ACC112 (cell line): ENCODE measurements at regions not wholly inside any gene's neighbourhood (a gene's known extent, or its start where the extent isn't known, plus 50 kb on each side); places are given as distances from the start of the nearest gene placed in this dataset.
A peak's percentile ranks its signal among the peaks of the same experiment; 100 is the strongest.

Source experiments
- H2AFZ ChIP-seq: fragments of 200-600 bp; sonication (generic); one replicate; pipeline ENCODE4 v1.6.0; 2017; ENCODE audit warnings: antibody characterized with exemption, low read length; ENCODE audit not compliant: unreplicated experiment
- H3K27ac ChIP-seq: fragments of 200-600 bp; sonication (generic); 2 replicates; pipeline ENCODE4 v1.5.1; 2014; ENCODE audit warnings: low read depth, mild to moderate bottlenecking, antibody characterized with exemption, low read length, moderate library complexity
- H3K27me3 ChIP-seq: fragments of 200-600 bp; sonication (generic); 2 replicates; pipeline ENCODE4 v1.6.1; 2014; ENCODE audit warnings: mild to moderate bottlenecking, antibody characterized with exemption, low read length, moderate library complexity, mixed read lengths; ENCODE audit not compliant: insufficient read depth
- H3K36me3 ChIP-seq: fragments of 200-600 bp; sonication (generic); 2 replicates; pipeline ENCODE4 v1.6.1; 2016; ENCODE audit warnings: mild to moderate bottlenecking, antibody characterized with exemption, low read length, moderate library complexity, mixed read lengths; ENCODE audit not compliant: insufficient read depth
- H3K4me1 ChIP-seq: fragments of 200-600 bp; sonication (generic); one replicate; pipeline ENCODE4 v1.6.1; 2016; ENCODE audit warnings: low read length, mixed read lengths; ENCODE audit not compliant: insufficient read depth, unreplicated experiment, control insufficient read depth
- H3K4me3 ChIP-seq: fragments of 200-600 bp; sonication (generic); 2 replicates; pipeline ENCODE4 v1.5.1; 2014; ENCODE audit warnings: mild to moderate bottlenecking, low read depth, low read length
- H3K79me2 ChIP-seq: fragments of 200-600 bp; sonication (generic); one replicate; pipeline ENCODE4 v1.6.0; 2016; ENCODE audit warnings: low read length; ENCODE audit not compliant: control insufficient read depth, unreplicated experiment, insufficient read depth

GRCh38 chr7:15905251-15906040 lies 219.0 kb upstream of the MEOX2 start:
- Histone ChIP-seq H3K4me3 (no peak overlapping the region), H3K4me1 (no peaks in the 10 kb centered on the region), H2AFZ (no peak overlapping the region), H3K27me3 (no peaks in the 10 kb centered on the region), H3K36me3 (no peaks in the 10 kb centered on the region), H3K27ac (no peak overlapping the region), H3K79me2 (no peaks in the 10 kb centered on the region)

GRCh38 chr7:15891151-15891881 lies 204.8 kb upstream of the MEOX2 start:
- Histone ChIP-seq H3K36me3 (no peaks in the 10 kb centered on the region), H3K4me3 (no peak overlapping the region), H3K4me1 (peaks cover 8% of the 10 kb centered on the region), H3K79me2 (no peaks in the 10 kb centered on the region), H3K27me3 (no peaks in the 10 kb centered on the region), H3K27ac (no peak overlapping the region), H2AFZ (no peak overlapping the region)

- no peak overlapping the region for H2AFZ ChIP-seq
- no peaks in the 10 kb centered on the region for H3K79me2 ChIP-seq
- peaks cover 8% of the 10 kb centered on the region for H3K4me1 ChIP-seq
- H3K4me3 ChIP-seq = no peak overlapping the region
- H3K36me3 ChIP-seq = no peaks in the 10 kb centered on the region
- H3K27me3 ChIP-seq = no peaks in the 10 kb centered on the region
- H3K27ac ChIP-seq = no peak overlapping the region
These were observed 203.0 kb upstream of the MEOX2 start for GRCh38 chr7:15889507-15889906.

GRCh38 chr7:15888090-15888489 lies 201.6 kb upstream of the MEOX2 start:
- Histone ChIP-seq H3K27ac (no peak overlapping the region), H3K27me3 (no peaks in the 10 kb centered on the region), H2AFZ (no peak overlapping the region), H3K79me2 (no peaks in the 10 kb centered on the region), H3K4me1 (peaks cover 8% of the 10 kb centered on the region), H3K4me3 (no peak overlapping the region), H3K36me3 (no peaks in the 10 kb centered on the region)

- Histone ChIP-seq H3K79me2 (no peaks in the 10 kb centered on the region), H3K27me3 (no peaks in the 10 kb centered on the region), H3K27ac (no peak overlapping the region), H2AFZ (peak overlapping the region; percentile 10), H3K4me1 (peaks cover 5% of the 10 kb centered on the region), H3K36me3 (no peaks in the 10 kb centered on the region), H3K4me3 (no peak overlapping the region)
These were observed 200.1 kb upstream of the MEOX2 start for GRCh38 chr7:15886626-15887025.

GRCh38 chr7:15885678-15886077 lies 199.2 kb upstream of the MEOX2 start:
- no peaks in the 10 kb centered on the region for H3K79me2 ChIP-seq
- H3K36me3 ChIP-seq = no peaks in the 10 kb centered on the region
- H3K4me3 ChIP-seq = no peak overlapping the region
- no peaks in the 10 kb centered on the region for H3K4me1 ChIP-seq
- H3K27me3 ChIP-seq = no peaks in the 10 kb centered on the region
- H3K27ac ChIP-seq = no peak overlapping the region
- peak overlapping the region; percentile 1 for H2AFZ ChIP-seq

GRCh38 chr7:15874774-15875173 lies 188.3 kb upstream of the MEOX2 start:
- H3K36me3 ChIP-seq = no peaks in the 10 kb centered on the region
- no peak overlapping the region for H2AFZ ChIP-seq

GRCh38 chr7:15870347-15870746 lies 183.9 kb upstream of the MEOX2 start:
- Histone ChIP-seq H3K27ac (no peak overlapping the region), H3K79me2 (no peaks in the 10 kb centered on the region), H2AFZ (no peak overlapping the region), H3K4me3 (no peak overlapping the region), H3K36me3 (no peaks in the 10 kb centered on the region), H3K4me1 (no peaks in the 10 kb centered on the region), H3K27me3 (no peaks in the 10 kb centered on the region)

More at GRCh38 chr7:15874774-15875173, 188.3 kb upstream of the MEOX2 start:
- Histone ChIP-seq H3K4me1 (no peaks in the 10 kb centered on the region), H3K27me3 (no peaks in the 10 kb centered on the region), H3K79me2 (no peaks in the 10 kb centered on the region), H3K4me3 (no peak overlapping the region), H3K27ac (no peak overlapping the region)

GRCh38 chr7:15867441-15867840 lies 181.0 kb upstream of the MEOX2 start:
- Histone ChIP-seq H2AFZ (no peak overlapping the region), H3K4me1 (no peaks in the 10 kb centered on the region), H3K27me3 (no peaks in the 10 kb centered on the region), H3K4me3 (no peak overlapping the region), H3K27ac (no peak overlapping the region), H3K36me3 (no peaks in the 10 kb centered on the region), H3K79me2 (no peaks in the 10 kb centered on the region)

- Histone ChIP-seq H3K4me1 (no peaks in the 10 kb centered on the region), H3K79me2 (no peaks in the 10 kb centered on the region), H3K27ac (no peak overlapping the region), H3K27me3 (no peaks in the 10 kb centered on the region), H3K4me3 (no peak overlapping the region), H2AFZ (no peak overlapping the region), H3K36me3 (no peaks in the 10 kb centered on the region)
These were observed 180.3 kb upstream of the MEOX2 start for GRCh38 chr7:15866753-15867152.

- no peaks in the 10 kb centered on the region for H3K36me3 ChIP-seq
- no peaks in the 10 kb centered on the region for H3K79me2 ChIP-seq
- H3K27me3 ChIP-seq = no peaks in the 10 kb centered on the region
- no peak overlapping the region for H2AFZ ChIP-seq
- H3K4me3 ChIP-seq = no peak overlapping the region
- no peaks in the 10 kb centered on the region for H3K4me1 ChIP-seq
- no peak overlapping the region for H3K27ac ChIP-seq
These were observed 178.1 kb upstream of the MEOX2 start for GRCh38 chr7:15864626-15864991.
